AG04450 (cell line): ENCODE measurements at regions not wholly inside any gene's neighbourhood (a gene's known extent, or its start where the extent isn't known, plus 50 kb on each side); places are given as distances from the start of the nearest gene placed in this dataset.

Experiments
- CTCF ChIA-PET: fragments of 300-600, 350-600 bp; formaldehyde crosslinking; extraction: SDS; loops from one replicate; lab custom pipeline; 2022; ENCODE audit warnings: antibody characterized with exemption, inconsistent platforms; lab: Charles Lee
- POLR2A ChIA-PET: fragments of 350-600 bp; formaldehyde crosslinking; extraction: SDS; loops from one replicate; lab custom pipeline; 2021; ENCODE audit warnings: antibody characterized with exemption, inconsistent platforms; lab: Yijun Ruan, JAX
- DNase-seq: peaks from one replicate; pipeline ENCODE4 v3.0.0-alpha.2; 2011; ENCODE audit warnings: low read depth, low spot score
- H3K27ac ChIP-seq: one replicate; pipeline ENCODE4 v1.5.1; 2012; ENCODE audit warnings: low read depth, low read length, control low read depth
- H3K27me3 ChIP-seq: one replicate; pipeline ENCODE4 v1.6.0; 2012; ENCODE audit warnings: low read length; ENCODE audit not compliant: control insufficient read depth, insufficient read depth
- H3K4me3 ChIP-seq: 2 replicates; pipeline ENCODE4 v1.5.1; 2011; ENCODE audit warnings: mild to moderate bottlenecking, low read depth, low read length, control low read depth
- H3K9me3 ChIP-seq: 2 replicates; pipeline ENCODE4 v1.5.1; 2012; ENCODE audit warnings: low read length; ENCODE audit not compliant: control insufficient read depth, insufficient read depth
- TF ChIP-seq, protein P1 (sequence below): IDR thresholded peaks from 2 replicates; pipeline ENCODE4 v1.5.1; 2011; ENCODE audit warnings: low read depth, low read length, control low read depth, inconsistent platforms

DNA sequence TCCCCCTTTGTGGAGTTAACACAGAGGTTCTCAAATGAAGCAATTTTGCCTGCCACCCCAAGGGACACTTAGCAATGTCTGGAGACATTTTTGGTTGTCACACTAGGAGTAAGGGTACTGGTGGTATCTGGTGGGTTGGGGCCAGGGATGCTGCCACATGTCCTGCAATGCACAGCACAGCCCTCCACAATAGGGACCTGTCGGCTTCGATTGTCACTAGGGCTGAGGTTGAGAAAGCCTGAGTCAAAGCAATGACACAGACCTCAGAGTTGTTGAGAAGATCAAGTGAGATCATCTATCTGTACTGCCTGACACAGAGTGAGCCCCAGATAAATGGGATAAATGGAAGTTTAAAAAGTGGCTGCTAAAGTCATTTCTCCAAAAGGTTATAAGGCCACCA is 249.2 kb upstream of the KLF4 start:
- Histone ChIP-seq H3K27ac (peak overlapping the region; percentile 92), H3K9me3 (no peaks in the 10 kb centered on the region; the same call in 1 of the 2 replicates), H3K27me3 (no peaks in the 10 kb centered on the region), H3K4me3 (no peak overlapping the region)
- CTCF ChIA-PET, result no interaction called here
- POLR2A ChIA-PET, result interaction anchor here (1.0 kb wide), 1 partner anchor 12 kb away, joined by 4 read pairs; no protein-coding TSS in a partner anchor
- TF ChIP-seq, protein P1, sequence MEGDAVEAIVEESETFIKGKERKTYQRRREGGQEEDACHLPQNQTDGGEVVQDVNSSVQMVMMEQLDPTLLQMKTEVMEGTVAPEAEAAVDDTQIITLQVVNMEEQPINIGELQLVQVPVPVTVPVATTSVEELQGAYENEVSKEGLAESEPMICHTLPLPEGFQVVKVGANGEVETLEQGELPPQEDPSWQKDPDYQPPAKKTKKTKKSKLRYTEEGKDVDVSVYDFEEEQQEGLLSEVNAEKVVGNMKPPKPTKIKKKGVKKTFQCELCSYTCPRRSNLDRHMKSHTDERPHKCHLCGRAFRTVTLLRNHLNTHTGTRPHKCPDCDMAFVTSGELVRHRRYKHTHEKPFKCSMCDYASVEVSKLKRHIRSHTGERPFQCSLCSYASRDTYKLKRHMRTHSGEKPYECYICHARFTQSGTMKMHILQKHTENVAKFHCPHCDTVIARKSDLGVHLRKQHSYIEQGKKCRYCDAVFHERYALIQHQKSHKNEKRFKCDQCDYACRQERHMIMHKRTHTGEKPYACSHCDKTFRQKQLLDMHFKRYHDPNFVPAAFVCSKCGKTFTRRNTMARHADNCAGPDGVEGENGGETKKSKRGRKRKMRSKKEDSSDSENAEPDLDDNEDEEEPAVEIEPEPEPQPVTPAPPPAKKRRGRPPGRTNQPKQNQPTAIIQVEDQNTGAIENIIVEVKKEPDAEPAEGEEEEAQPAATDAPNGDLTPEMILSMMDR, result no peak
- DNase-seq, result no peak

DNA sequence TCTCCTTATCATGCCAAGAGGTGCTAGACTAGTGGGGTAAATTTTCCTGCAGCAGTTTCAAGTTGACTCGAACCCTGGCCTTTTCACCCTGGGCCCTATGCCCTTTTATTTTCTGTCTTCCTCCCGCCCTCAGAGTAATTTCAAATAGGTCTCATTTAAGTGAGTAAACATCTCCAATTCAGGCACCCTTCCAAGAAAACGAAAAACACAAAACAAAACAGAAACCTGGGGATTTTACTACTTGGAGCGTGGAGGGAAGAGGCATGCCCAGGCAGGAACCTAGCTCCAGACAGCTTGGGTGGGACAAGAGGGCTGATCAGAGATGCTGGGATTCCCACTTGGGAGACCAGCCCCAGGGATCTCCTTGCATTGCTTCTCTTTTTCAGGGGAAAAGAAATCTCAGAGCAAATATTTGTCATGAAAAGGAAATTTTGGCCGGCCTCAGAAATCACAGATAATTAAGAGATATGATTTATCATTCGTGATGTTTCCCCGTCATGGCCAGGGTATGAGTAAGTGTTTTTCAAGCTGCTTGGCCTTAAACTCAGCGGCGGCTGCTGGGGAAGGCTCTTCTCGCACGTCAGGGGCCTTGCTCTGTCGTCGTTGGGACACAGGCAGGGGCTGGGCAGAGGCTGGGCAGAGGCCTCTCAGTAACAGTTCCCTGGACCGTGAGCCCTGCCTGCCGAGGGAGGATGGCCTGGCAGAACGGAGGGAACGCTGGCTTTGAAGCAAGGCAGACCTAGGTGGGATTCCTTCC is 248.6 kb upstream of the KLF4 start:
- ChIA-PET CTCF (interaction anchor here (0.7 to 1.0 kb wide), 2 partner anchors 254 to 803 kb away, joined by 3 read pairs; no protein-coding TSS in a partner anchor), POLR2A (interaction anchor here (0.6 to 1.0 kb wide), 2 partner anchors 11 to 775 kb away, joined by 4 read pairs; no protein-coding TSS in a partner anchor)
- H3K27me3 ChIP-seq, result no peaks in the 10 kb centered on the region
- H3K27ac ChIP-seq, result peak overlapping the region; percentile 92
- no peaks in the 10 kb centered on the region; the same call in 1 of the 2 replicates for H3K9me3 ChIP-seq
- DNase-seq, result peak; percentile 55
- TF ChIP-seq, protein P1, result no peak
- no peak overlapping the region for H3K4me3 ChIP-seq

DNA sequence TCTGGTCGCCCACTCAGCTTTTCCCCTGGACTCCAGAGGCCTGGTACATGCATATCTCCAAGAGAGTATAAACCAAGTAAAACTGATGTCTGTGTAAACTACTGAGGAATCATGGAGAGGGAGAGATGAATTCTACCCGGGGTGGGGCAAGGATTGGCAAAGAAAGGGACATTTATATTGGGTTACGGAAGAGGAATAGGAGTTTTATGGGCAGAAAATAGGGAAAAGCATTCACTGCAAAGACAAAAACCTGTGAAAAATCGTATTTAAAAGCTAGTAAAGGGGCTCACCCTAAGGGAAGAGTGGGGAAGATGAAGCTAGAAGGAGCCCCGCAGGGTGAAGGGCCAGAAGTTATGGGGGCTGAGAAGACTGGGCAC is 248.0 kb upstream of the KLF4 start:
- TF ChIP-seq, protein P1, result no peak
- H3K27ac ChIP-seq, result peak overlapping the region; percentile 92
- H3K9me3 ChIP-seq, result no peaks in the 10 kb centered on the region; the same call in 1 of the 2 replicates
- DNase-seq, result no peak
- POLR2A ChIA-PET, result interaction anchor here (0.9 kb wide), 1 partner anchor 12 kb away, joined by 3 read pairs; no protein-coding TSS in a partner anchor
- H3K27me3 ChIP-seq, result no peaks in the 10 kb centered on the region
- H3K4me3 ChIP-seq, result no peak overlapping the region
- CTCF ChIA-PET, result interaction anchor here (0.7 to 1.0 kb wide), 2 partner anchors 253 to 804 kb away, joined by 3 read pairs; no protein-coding TSS in a partner anchor

DNA sequence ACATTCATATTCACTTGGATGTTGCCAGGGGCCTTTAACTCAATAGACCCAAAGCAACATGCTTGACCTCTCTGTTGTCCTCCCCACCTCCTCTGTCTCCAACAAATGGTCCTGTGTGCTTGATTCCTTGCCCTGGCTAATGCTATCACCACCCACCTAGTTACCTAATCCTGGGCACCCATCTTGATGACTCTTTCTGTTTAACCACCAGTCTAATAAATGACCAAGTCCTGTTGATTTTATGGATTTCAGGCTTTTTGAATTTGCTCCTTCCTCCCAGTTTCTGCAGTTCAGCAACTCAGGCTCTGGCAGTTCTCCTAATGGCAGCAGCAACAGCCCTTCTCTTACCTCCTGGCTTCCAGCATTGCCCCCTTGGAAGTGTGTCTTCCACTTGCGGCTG is 246.3 kb upstream of the KLF4 start:
- Histone ChIP-seq H3K9me3 (no peaks in the 10 kb centered on the region; the same call in 1 of the 2 replicates), H3K27ac (no peak overlapping the region), H3K27me3 (no peaks in the 10 kb centered on the region), H3K4me3 (no peak overlapping the region)
- no peak for DNase-seq
- TF ChIP-seq, protein P1, result no peak
- CTCF ChIA-PET, result no interaction called here
- POLR2A ChIA-PET, result no interaction called here
